ENCODE measurements at regions not wholly inside any gene's neighbourhood (a gene's known extent, or its start where the extent isn't known, plus 50 kb on each side); places are given as distances from the start of the nearest gene placed in this dataset.
"Not testable (repeated sequence)": the region's sequence is repeated elsewhere in the genome, so short reads cannot be mapped to it uniquely, and the experiment has no call there.

GRCh38 chr2:38463752-38464151 is 86.7 kb upstream of the ATL2 start:
- DNase-seq: no peak
- WGBS, 2 donors: 95% methylated on average over 4 of the region's 4 CpGs
- peaks cover 14 to 47% of the 10 kb centered on the region in 2 donors for H3K4me1 ChIP-seq
- TF ChIP-seq CTCF (IDR thresholded peaks at IDR 0.05) (no peak), POLR2A (IDR thresholded peaks at IDR 0.05) (no peak)
- no peaks in the 10 kb centered on the region for H3K27me3 ChIP-seq
- intact Hi-C loops (cut with DNase I): loop anchor here (10.0 kb wide), 1 partner anchor 89 kb away; the partner anchor contains the start of gene ATL2
- no peak overlapping the region for H3K27ac ChIP-seq
- H3K9me3 ChIP-seq: no peaks in the 10 kb centered on the region
- no peaks in the 10 kb centered on the region for H3K36me3 ChIP-seq
- no peak overlapping the region for H3K4me3 ChIP-seq (replicated peaks in 1 of 3)

- Histone ChIP-seq H3K4me3 (replicated peaks in 1 of 3) (no peak overlapping the region), H3K9me3 (no peaks in the 10 kb centered on the region), H3K36me3 (no peaks in the 10 kb centered on the region), H3K4me1 (peaks cover 10 to 32% of the 10 kb centered on the region in 2 donors), H3K27me3 (no peaks in the 10 kb centered on the region), H3K27ac (no peak overlapping the region)
- no peak for TF ChIP-seq POLR2A (IDR thresholded peaks at IDR 0.05)
- TF ChIP-seq CTCF (IDR thresholded peaks at IDR 0.05): no peak
- intact Hi-C loops (cut with DNase I): loop anchor here (10.0 kb wide), 1 partner anchor 87 kb away; the partner anchor contains the start of gene ATL2
- peak in 1 of 2 donors; percentile 41 for DNase-seq
- 63 to 80% methylated on average over 5 to 7 of the region's 7 CpGs for WGBS, 2 donors
Measured at GRCh38 chr2:38462121-38462661, 85.1 kb upstream of the ATL2 start.

GRCh38 chr2:38461470-38461869 is 84.4 kb upstream of the ATL2 start:
- no peak for TF ChIP-seq CTCF (IDR thresholded peaks at IDR 0.05)
- TF ChIP-seq POLR2A (IDR thresholded peaks at IDR 0.05): no peak
- Histone ChIP-seq H3K27me3 (no peaks in the 10 kb centered on the region), H3K4me3 (replicated peaks in 1 of 3) (no peak overlapping the region), H3K4me1 (peaks cover 6 to 25% of the 10 kb centered on the region in 2 donors), H3K36me3 (no peaks in the 10 kb centered on the region), H3K27ac (no peak overlapping the region), H3K9me3 (no peaks in the 10 kb centered on the region)
- no peak for DNase-seq
- intact Hi-C loops (cut with DNase I): loop anchor here (10.0 kb wide), 1 partner anchor 87 kb away; the partner anchor contains the start of gene ATL2
- 88 to 93% methylated on average over 1 of the region's 1 CpG for WGBS, 2 donors

GRCh38 chr2:38460313-38460712 is 83.2 kb upstream of the ATL2 start:
- no peak for TF ChIP-seq POLR2A (IDR thresholded peaks at IDR 0.05)
- TF ChIP-seq CTCF (IDR thresholded peaks at IDR 0.05): no peak
- H3K36me3 ChIP-seq: no peaks in the 10 kb centered on the region
- intact Hi-C loops (cut with DNase I): loop anchor here (10.0 kb wide), 1 partner anchor 86 kb away; the partner anchor contains the start of gene ATL2

GRCh38 chr2:38454081-38454480 is 77.0 kb upstream of the ATL2 start:
- TF ChIP-seq CTCF (IDR thresholded peaks at IDR 0.05) (no peak), POLR2A (IDR thresholded peaks at IDR 0.05) (no peak)
- Histone ChIP-seq H3K27me3 (no peaks in the 10 kb centered on the region), H3K4me3 (replicated peaks in 1 of 3) (no peak overlapping the region), H3K36me3 (no peaks in the 10 kb centered on the region), H3K9me3 (no peaks in the 10 kb centered on the region), H3K4me1 (peaks cover 3 to 5% of the 10 kb centered on the region in 2 donors), H3K27ac (no peak overlapping the region)
- WGBS, 2 donors: 89 to 97% methylated on average over 4 of the region's 4 CpGs
- intact Hi-C loops (cut with DNase I): no loop called here
- DNase-seq: no peak

More at GRCh38 chr2:38460313-38460712, 83.2 kb upstream of the ATL2 start:
- Histone ChIP-seq H3K27ac (no peak overlapping the region), H3K4me3 (replicated peaks in 1 of 3) (no peak overlapping the region), H3K9me3 (no peaks in the 10 kb centered on the region), H3K4me1 (peaks cover 0 to 16% of the 10 kb centered on the region in 2 donors), H3K27me3 (no peaks in the 10 kb centered on the region)
- 90 to 94% methylated on average over 3 of the region's 3 CpGs for WGBS, 2 donors
- DNase-seq: no peak

GRCh38 chr2:38451778-38452177 is 74.7 kb upstream of the ATL2 start:
- DNase-seq; intact Hi-C loops (cut with DNase I); H3K27me3 ChIP-seq; H3K27ac ChIP-seq; H3K9me3 ChIP-seq; H3K4me3 ChIP-seq (replicated peaks in 1 of 3); H3K36me3 ChIP-seq: not testable (repeated sequence)
- WGBS, 2 donors: 83 to 91% methylated on average over 5 of the region's 5 CpGs
- H3K4me1 ChIP-seq: peaks cover 12 to 16% of the 10 kb centered on the region in 2 donors

Measured in thyroid gland (tissue), 4 donors.